Skin of body (tissue), 1 donor: ENCODE measurements at regions not wholly inside any gene's neighbourhood (a gene's known extent, or its start where the extent isn't known, plus 50 kb on each side); places are given as distances from the start of the nearest gene placed in this dataset.

Experiments
- DNase-seq: peaks from one replicate; lab custom pipeline; 2025; lab: John Stamatoyannopoulos, UW

DNA sequence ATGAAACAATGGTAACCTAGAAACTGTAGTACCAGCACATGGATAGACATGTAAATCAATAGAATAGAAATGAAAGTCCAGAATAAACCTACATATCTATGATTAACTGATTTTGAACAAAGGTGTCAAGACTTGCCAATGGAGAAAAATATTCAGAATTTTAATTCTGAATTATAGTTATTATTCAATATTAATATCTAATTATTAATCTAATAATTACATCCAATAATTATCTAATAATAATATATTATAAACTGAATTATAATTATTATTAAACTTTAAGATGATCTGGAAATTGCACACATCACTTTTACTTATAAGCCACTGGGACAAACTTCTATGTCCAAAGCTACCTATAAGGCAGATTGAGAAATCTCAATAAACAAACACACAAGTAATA lies 1365.2 kb upstream of the ADGRL3 start:
- no peak for DNase-seq

DNA sequence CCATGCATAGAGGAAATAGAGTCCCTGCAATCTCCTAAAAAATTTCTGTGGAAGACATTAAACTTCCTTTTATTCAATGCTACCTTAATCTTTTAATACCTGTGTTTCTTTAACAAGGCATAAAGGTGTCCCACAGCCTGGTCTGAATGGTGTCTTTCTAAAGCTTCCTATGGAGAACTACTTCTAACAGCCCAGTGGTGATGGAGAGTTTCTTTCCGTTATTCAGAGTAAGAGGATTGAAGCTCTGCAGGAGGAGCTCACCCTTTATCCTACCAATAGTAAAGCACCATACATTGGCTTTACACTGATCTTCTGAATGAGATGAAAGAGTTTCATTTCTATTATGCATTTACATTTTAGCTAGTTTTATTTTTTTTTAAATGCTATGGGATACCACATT lies 1362.4 kb upstream of the ADGRL3 start:
- DNase-seq: no peak

DNA sequence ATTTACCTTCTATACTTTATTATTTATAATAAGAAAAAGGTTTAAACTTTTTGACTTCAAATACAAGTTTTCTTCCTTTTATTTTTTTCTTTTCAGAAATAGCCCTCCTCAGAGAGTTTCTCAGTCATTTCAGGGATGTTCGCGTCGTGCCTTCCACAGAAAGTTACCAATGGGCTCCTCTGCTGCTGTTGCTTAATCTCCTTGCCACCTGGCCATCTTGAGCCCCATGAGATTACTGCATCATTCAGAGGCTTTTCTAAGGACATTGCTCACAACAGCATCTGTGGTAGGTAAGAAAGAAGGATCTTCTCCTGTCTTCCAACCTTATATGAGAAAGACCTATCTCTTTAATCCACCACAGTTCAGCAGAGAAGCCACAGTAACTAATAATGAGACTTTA lies 1361.9 kb upstream of the ADGRL3 start:
- no peak for DNase-seq

DNA sequence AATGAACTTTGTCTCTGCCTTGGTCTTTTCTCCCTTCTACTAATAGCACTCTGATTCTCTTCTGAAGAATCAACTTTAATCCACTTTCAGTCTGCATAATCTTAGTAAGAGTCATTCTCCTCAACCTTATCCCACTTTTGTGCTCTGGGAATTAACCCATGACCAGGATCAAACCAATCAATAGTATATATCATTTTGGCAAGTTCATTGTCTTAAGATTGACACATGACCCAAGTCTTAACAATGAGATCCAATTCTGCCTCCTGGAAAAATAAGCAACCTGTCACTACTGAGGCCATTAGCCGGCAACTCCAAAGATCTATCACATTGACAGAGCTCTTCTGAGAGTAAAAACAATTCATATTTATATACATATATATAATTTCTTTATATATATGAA lies 1358.4 kb upstream of the ADGRL3 start:
- DNase-seq: no peak

DNA sequence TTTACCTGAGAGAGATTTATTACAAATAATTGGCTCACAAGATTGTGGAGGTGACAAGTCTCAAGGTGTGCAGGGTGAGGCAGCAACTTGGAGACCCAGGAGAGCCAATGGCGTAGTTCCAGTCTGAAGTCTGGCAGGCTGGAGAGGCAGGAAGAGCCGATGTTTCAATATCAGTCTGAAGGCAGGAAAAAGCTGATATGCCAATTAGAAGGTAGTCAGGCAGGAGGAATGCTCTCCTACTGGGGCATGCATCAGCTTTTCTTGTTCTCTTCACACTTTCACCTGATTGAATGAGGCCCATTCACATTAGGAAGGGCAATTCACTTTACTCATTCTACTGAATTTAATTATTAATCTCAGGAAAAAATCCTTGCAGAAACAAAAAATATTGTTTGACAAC lies 1351.7 kb upstream of the ADGRL3 start:
- no peak for DNase-seq

DNA sequence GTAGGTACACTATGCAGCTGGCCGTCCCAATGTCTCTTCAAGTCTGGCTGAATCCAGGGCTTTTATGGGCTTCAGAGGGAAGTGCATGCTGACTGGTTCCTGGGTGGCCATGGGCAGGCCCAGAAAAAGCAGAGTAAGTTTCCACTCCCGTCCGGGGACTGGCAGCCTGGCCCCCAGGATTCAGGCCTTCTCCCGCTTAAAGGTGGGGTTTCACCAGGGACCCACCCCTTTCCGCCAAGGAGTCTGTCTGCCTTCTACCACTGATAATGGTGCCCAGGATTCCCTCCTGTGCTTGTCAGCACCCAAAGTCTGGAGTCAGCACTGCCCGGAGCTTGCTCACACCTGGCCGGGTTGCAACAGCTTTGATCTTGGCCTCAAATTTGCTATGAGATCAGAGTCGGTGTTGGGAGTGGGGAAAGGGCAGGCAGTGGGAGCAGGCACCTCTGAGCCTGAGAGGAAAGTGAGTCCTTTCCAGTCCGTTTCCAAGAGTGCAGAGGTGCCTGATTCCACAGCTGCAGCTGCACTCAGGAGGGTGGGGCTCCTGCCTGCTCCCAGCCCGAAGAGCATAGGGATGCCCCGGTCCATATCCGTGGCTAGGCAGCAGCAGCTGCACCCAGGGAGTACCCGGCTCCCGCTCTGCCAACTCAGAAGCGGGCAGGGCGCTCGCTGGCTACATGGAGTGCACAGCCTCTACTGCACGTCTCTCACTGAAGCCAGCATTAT lies 1344.3 kb upstream of the ADGRL3 start:
- DNase-seq: no peak

DNA sequence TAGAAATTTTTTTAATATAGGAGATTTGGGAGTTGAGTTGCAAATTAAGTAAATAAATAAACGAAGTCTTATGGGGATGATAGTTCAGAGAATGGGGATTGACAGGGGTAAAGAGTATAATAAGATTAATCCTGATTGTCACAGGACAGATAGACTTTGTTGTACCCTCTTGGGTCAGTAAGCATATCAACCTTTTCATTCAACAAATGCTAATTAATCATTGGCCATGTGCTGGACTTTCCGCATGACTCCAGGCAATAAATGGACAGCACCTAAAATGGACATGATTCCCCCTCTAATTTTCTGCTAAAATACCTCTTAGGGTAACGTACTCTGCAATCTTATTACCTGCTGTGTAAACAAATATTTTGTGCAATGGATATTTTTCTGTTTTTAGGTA lies 1331.1 kb upstream of the ADGRL3 start:
- DNase-seq: no peak

DNA sequence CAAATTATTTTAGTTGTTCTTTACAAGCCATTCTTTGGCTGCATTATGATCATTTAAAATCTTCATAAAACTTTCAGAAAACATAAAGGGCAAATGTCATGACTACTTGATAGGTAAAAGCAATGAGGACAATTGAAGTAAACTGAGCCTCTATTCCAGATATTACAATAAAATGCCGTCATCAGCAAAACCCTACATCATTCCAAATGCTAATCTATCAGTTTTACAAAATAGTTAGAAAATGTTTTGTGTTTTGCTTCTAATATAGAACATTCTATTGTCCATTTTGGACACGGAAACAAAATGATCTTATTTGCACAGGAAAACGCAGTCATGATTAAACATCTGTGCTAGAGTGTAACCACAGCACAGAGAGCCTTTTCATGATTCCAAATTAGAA lies 1330.6 kb upstream of the ADGRL3 start:
- no peak for DNase-seq

DNA sequence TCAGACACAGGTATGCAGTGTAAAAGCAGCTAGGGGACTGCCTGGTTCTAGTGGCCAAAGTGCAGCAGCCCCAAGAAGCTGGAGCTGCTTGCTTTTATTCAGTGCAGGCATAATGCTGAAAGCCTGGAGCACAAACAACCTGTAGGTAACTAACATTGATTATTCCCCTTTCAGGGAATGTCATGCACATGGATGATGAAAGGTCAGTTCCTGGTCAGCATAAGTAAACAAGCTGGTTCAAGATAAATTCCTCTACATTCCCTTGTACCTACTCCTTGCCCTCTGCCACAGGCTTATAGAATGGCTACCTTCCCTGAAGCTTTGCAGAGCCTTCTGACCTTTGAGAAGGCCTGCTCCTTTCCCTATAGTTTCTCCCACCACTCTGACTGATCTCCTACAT lies 1318.5 kb upstream of the ADGRL3 start:
- DNase-seq: no peak

DNA sequence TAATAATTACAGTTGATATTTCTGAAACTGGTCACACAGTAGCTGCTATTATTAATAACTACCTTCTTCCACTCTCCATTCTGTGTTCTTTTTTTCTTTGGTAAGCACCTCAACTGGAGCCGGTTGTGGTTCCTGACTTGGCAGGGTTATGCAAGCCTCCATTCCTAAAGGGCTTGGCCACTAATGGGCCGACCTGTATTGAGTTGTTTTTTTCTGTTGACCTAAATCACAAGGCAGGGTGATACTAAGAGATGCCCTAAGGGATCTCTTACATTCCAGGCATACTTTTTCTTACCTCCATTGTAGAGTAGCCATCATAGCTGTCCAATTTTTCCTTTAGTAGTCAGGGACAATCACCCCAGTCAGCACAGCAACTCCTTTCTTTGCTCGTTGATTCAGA lies 1295.8 kb upstream of the ADGRL3 start:
- DNase-seq: no peak

DNA sequence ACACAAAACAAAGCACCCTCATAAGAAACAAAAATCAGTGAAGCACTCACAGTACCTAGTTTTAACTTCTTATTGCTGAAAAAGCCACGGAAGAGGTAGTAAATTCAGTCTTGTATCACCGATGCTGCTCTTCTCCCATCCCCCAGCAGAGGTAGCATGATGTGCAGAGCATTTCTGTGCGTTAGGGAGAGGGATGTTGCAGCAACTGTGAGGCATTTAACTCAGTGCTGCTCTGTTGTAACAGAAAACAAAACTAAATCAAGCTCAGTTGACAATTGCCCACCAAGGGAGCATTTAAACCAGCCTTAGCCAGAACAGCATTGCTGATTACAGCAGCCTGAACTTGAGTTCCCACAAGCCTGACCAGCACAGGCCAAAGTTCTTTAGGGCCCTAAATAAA lies 1279.7 kb upstream of the ADGRL3 start:
- DNase-seq: no peak

DNA sequence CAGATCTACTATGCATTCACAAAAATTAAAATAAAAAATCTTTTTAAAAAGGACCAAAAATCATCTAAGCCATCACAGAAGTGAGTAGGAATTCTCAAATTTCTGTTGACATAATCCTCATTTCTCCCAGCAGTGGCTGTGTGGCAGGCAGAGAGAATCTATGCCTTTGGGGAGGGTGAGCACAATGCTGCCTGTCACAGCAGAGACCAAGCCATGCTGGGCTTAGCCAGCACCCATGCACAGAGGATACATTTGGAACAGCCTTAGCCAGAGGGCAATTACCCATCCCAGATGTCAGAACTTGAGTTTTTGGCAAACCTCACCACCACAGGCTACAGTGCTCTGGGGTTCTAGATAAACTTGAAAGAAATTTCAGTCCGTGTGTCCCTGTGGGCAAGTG lies 1274.8 kb upstream of the ADGRL3 start:
- no peak for DNase-seq

DNA sequence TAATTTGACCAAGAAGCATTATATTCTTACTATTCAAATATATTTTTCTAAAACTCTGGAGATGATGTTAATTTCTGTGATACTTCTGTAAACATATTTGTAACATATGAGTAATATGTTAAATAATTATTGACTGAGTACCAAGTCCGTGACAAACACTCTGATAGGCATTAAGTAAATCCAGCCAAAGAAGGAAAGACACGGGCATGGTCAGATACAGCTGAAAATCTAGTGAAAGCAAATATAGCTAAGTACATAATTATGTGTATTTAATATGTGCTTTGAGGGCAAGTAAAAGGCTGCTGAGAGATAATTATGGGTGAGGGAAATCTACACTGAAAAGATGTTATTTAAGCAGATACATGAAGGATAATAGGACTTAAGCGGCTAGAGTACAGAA lies 1263.6 kb upstream of the ADGRL3 start:
- no peak for DNase-seq

DNA sequence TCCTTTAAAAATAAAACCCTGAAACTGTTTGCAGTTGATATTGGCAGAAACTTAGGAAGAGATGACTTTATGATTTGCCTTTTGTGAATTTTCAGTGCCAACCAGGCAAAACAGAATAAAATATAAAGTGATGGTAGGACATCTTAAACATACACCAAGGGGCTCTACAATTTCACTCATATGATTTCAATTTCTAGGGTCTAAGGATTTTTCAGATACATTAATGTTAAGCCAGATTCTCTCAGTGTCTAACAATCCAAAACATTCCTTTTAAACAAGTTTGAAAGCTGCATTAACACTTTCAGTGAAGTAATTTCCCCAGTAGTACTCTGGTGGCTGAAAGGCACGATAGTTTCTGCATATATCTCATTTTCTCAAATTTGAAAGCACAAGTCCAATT lies 1262.0 kb upstream of the ADGRL3 start:
- no peak for DNase-seq

DNA sequence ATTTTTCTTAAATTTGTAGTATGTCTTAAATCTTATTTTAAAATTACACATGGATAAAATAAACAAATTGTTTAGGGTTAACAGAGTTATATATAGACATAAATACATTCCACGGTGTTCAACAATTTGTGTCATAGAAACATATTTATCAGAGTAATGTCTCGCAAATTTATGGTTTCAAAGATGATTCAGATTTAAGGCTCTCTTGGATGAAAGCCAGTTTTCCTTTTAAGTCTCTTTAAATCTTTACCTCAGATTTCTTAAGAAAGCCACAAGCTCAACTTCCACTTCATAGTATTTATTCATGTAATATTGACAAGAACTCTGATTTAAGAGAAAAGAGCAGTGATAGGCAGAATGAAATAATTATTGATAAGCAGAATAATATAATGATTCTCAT lies 1254.8 kb upstream of the ADGRL3 start:
- no peak for DNase-seq

DNA sequence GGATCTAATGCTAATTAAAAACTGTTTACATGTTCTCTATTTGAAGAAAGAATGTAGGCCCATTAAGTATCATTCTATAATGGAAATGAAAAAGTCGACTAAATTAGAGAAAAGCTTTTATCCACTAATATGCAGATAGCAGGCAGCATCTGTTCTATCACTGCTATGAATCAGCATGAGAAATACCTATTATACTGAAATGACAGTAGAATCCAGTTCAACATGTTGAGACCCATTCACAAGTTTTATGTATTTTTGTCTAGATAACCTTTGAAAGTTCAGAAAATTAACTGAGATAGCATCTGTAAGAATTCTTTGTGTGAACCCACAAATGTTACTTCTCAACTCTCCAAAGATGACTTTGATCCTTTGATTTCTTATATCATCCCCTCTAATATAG lies 1254.4 kb upstream of the ADGRL3 start:
- DNase-seq: no peak

DNA sequence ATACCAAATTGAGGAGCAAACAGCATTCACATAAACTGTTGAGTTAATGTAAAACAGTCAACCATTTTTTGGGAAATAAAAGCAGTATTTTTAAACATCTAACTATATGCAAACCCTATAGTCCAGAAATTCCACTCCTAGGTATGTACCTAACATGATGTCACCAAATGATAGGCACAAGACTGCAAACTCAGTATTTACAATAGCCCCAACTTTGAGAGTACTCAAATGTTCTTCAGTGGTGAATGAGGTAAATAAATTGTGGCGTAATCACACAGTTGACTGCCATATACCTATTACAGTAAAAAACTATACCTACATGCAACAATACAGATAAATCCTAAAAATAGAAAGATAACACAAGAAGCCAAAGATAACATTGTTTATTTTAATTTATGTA lies 1243.8 kb upstream of the ADGRL3 start:
- no peak for DNase-seq

DNA sequence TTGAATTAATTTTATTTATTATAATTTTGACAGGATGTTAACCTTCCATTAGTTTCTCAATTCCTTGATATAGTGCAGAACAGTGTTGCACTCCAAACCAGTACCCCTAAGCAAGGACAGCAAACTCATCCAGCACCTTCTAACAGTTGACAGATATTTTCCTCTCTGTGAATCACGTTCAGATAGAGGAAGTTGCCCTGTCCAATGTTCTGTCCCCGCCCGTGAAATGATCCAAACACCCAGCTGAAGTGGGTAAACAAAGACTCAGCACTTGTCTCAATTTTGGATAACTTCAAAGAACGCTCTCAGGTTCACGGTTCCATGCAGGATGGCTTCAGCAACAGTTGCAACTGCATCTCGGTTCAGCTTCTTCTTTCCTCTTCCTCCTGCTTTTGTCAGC lies 1240.0 kb upstream of the ADGRL3 start:
- no peak for DNase-seq

DNA sequence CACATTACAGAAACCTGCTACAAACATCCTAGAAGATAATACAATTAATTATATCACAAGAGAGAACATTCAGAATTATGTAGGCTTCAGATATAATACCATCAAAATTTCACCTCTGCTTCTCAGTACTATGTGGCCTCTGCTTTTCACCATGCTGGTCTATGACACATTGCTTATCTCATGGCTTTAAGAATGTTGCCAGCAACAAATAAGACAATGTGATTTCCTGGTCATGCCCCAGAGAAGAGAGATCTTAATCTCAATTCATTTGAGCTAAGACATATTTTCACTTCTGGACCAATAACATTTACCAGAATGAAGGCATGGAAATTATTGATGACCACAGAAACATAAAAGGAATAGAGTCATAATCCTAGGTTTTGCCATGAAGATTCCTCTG lies 1233.4 kb upstream of the ADGRL3 start:
- DNase-seq: no peak

DNA sequence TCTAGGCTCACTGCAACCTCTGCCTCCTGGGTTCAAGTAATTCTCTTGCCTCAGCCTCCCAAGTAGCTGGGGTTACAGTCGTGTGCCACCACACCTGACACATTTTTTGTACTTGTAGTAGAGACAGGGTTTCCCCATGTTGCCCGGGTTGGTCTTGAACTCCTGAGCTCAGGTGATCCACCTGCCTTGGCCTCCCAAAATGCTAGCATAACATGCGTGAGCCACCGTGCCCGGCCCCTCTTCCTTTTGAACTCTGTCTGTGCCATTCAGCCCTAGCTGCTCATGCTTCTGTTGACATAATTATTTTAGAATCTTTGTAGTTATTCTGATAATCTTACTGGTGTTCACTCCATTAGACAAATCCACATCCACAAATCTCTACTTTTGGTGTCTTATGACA lies 1231.3 kb upstream of the ADGRL3 start:
- no peak for DNase-seq

DNA sequence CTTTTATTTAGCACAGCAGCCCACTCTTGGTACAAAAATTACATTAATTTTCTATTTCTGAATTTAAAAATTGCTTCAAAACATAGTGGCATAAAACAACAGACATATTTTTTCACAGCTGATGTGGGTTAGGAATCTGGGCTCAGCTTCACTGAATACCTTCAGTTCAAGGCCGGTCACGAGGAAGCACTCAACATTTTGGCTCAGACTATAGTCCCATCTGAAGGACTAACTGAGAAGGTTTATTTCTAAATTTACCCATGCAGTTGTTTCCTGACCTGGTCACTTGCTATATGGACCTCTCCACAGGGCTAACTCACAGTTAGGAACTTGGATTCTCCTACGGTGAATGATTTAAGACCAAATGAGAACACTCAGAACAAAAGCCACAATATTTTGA lies 1230.2 kb upstream of the ADGRL3 start:
- DNase-seq: no peak

DNA sequence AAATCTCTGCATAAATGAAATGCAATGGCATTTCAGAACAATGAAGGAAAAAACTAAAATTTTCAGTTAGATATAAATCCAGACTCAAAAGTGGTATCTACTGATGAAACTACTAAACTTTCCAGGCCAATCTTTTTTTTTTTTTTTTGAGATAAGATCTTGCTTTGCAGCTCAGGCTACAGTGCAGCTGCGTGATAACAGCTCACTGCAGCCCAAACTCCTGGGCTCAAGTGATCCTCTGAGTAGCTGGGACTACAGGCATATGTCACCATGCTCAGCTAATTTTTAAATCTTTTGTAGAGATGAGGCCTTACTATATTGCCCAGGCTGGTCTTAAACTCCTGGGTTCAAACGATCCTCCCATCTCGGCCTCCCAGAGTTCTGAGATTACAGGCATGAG lies 1228.2 kb upstream of the ADGRL3 start:
- no peak for DNase-seq

DNA sequence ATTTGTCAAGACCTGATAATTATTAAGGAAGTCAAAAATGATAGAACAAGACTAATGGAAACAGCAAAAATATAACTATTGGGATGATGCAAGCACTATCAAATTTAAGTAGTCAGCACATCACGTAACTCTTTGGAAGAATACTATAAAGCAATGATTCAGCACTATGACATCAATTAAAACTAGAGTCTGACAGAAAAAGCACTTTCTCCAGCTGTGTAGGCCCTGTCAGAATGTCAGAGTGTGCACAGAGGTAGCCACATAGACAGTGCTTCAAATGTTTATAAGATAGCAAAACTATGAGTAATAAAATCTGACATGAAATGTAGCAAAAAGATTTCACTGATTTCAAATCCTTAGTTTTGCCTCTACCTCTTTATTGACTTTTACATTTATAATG lies 1226.6 kb upstream of the ADGRL3 start:
- no peak for DNase-seq

DNA sequence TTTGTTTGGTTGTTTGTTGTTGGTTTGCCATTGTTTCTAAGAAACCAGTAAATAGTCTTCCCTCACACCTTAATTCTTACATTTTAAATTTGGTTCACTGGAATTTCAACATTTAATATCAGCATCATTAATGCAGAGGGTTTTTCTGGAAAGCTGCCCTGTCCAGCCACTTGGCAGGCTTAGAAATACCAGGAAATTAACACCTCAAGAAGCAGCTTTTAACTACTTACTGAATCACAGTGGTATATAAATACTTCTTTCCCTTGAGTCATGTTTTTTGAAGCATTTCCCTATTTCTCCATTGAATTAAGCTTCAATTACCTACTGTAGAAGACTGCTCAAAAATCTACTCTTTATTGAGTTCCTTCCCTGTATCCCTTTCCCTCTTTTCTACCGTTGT lies 1221.1 kb upstream of the ADGRL3 start:
- no peak for DNase-seq
